GF-D8 (cell line): ENCODE measurements at regions not wholly inside any gene's neighbourhood (a gene's known extent, or its start where the extent isn't known, plus 50 kb on each side); places are given as distances from the start of the nearest gene placed in this dataset.
"Not testable (repeated sequence)": the region's sequence is repeated elsewhere in the genome, so short reads cannot be mapped to it uniquely, and the experiment has no call there.

Source experiments
- DNase-seq: peaks from one replicate; lab custom pipeline; 2025; lab: John Stamatoyannopoulos, UW

GRCh38 chr15:31221936-31222515 lies 104.6 kb upstream of the KLF13 start:
- no peak for DNase-seq

GRCh38 chr15:31222773-31223341 lies 103.8 kb upstream of the KLF13 start:
- DNase-seq, result no peak

GRCh38 chr15:31223478-31224350 lies 102.9 kb upstream of the KLF13 start:
- no peak for DNase-seq

- not testable (repeated sequence) for DNase-seq
Measured at GRCh38 chr15:31224661-31225060, 102.0 kb upstream of the KLF13 start.

- no peak for DNase-seq
Measured at GRCh38 chr15:31225356-31225955, 101.2 kb upstream of the KLF13 start.

GRCh38 chr15:31226021-31226420 lies 100.6 kb upstream of the KLF13 start:
- DNase-seq, result no peak

- DNase-seq, result no peak
Measured at GRCh38 chr15:31227235-31227634, 99.4 kb upstream of the KLF13 start.

- DNase-seq, result no peak
Measured at GRCh38 chr15:31228011-31228484, 98.6 kb upstream of the KLF13 start.

- DNase-seq, result no peak
Measured at GRCh38 chr15:31228980-31229826, 97.4 kb upstream of the KLF13 start.

GRCh38 chr15:31230630-31231485 lies 95.8 kb upstream of the KLF13 start:
- DNase-seq, result no peak

GRCh38 chr15:31234815-31235214 lies 91.8 kb upstream of the KLF13 start:
- no peak for DNase-seq

GRCh38 chr15:31235311-31236183 lies 91.1 kb upstream of the KLF13 start:
- no peak for DNase-seq

GRCh38 chr15:31236184-31237042 lies 90.2 kb upstream of the KLF13 start:
- DNase-seq, result no peak

GRCh38 chr15:31237043-31237324 lies 89.7 kb upstream of the KLF13 start:
- DNase-seq, result no peak

- DNase-seq, result no peak
Measured at GRCh38 chr15:31238906-31239305, 87.7 kb upstream of the KLF13 start.

GRCh38 chr15:31239409-31239808 lies 87.2 kb upstream of the KLF13 start:
- no peak for DNase-seq

GRCh38 chr15:31241888-31242522 lies 84.6 kb upstream of the KLF13 start:
- no peak for DNase-seq

GRCh38 chr15:31243895-31244294 lies 82.7 kb upstream of the KLF13 start:
- no peak for DNase-seq
